Lung (tissue), 11 donors: ENCODE measurements at regions not wholly inside any gene's neighbourhood (a gene's known extent, or its start where the extent isn't known, plus 50 kb on each side); places are given as distances from the start of the nearest gene placed in this dataset.
"Not testable (repeated sequence)": the region's sequence is repeated elsewhere in the genome, so short reads cannot be mapped to it uniquely, and the experiment has no call there.

ENCODE experiments used
- ATAC-seq: fragments of 200-7000 bp; cut with Tn5 transposase; one replicate; pipeline ENCODE4 v1.9.1; 2020; ENCODE audit warnings: moderate number of reproducible peaks; ENCODE audit not compliant: insufficient read depth, low FRiP score
- DNase-seq, 3 donors: peaks; one replicate each; pipeline ENCODE4 v3.0.0-alpha.2; 2013 to 2017
- H3K27ac ChIP-seq, 2 donors: one replicate each; pipeline ENCODE4 v1.5.1; 2013; ENCODE audit warnings: mild to moderate bottlenecking in 2 of 2, moderate library complexity in 2 of 2, control low read depth in 1 of 2, inconsistent platforms in 1 of 2, low read depth in 1 of 2, low read length in 1 of 2
- H3K27me3 ChIP-seq, 3 donors: one replicate each; pipeline ENCODE4 v1.5.1; 2013; ENCODE audit warnings: low read length in 2 of 3; ENCODE audit not compliant: control insufficient read depth in 3 of 3, insufficient read depth in 3 of 3
- H3K36me3 ChIP-seq, 4 donors: one replicate each; pipeline ENCODE4 v1.5.1; 2013; ENCODE audit warnings: low read length in 4 of 4, mild to moderate bottlenecking in 1 of 4, moderate library complexity in 1 of 4; ENCODE audit not compliant: control insufficient read depth in 4 of 4, insufficient read depth in 4 of 4
- H3K4me1 ChIP-seq, 5 donors: one replicate each; pipeline ENCODE4 v1.5.1; 2013; ENCODE audit warnings: low read length in 5 of 5, mild to moderate bottlenecking in 2 of 5, moderate library complexity in 1 of 5; ENCODE audit not compliant: control insufficient read depth in 5 of 5, insufficient read depth in 5 of 5
- H3K4me3 ChIP-seq: one replicate; pipeline ENCODE4 v1.5.1; 2013; ENCODE audit warnings: mild to moderate bottlenecking, control low read depth, moderate library complexity
- H3K9ac ChIP-seq, 2 donors: one replicate each; pipeline ENCODE4 v1.5.1; 2013; ENCODE audit warnings: low read length in 2 of 2, control low read depth in 1 of 2; ENCODE audit not compliant: insufficient read depth in 1 of 2
- H3K9me3 ChIP-seq, 4 donors: one replicate each; pipeline ENCODE4 v1.5.1; 2013; ENCODE audit warnings: low read length in 3 of 4, mild to moderate bottlenecking in 1 of 4, moderate library complexity in 1 of 4; ENCODE audit not compliant: control insufficient read depth in 4 of 4, insufficient read depth in 3 of 4
- WGBS, 2 donors: extraction: QIAGEN DNeasy Blood & Tissue Kit; methylation state at CpG; one replicate each; pipeline ENCODE4 v1.1.7; 2013; 5-methylcytosine and 5-hydroxymethylcytosine counted together
- TF ChIP-seq, protein P1 (sequence below): IDR thresholded peaks from 2 replicates; pipeline ENCODE4 v1.5.1; 2012; ENCODE audit warnings: mild to moderate bottlenecking; ENCODE audit errors: control extremely low read depth, extremely low read depth
- donor health status: control.
- donor health status: control.
- donor health status: Bipolar disorder and iron deficiency.
- donor health status: healthy.
- donor health status: DM: yes; HTN: yes; CAD: no.

- H3K27ac ChIP-seq: no peak overlapping the region
- ATAC-seq (no peak), DNase-seq (peak in 1 of 3 donors; percentile 15)
- H3K9ac ChIP-seq: no peak overlapping the region
- no peak overlapping the region for H3K4me3 ChIP-seq
- no peaks in the 10 kb centered on the region for H3K36me3 ChIP-seq
- TF ChIP-seq, protein P1, sequence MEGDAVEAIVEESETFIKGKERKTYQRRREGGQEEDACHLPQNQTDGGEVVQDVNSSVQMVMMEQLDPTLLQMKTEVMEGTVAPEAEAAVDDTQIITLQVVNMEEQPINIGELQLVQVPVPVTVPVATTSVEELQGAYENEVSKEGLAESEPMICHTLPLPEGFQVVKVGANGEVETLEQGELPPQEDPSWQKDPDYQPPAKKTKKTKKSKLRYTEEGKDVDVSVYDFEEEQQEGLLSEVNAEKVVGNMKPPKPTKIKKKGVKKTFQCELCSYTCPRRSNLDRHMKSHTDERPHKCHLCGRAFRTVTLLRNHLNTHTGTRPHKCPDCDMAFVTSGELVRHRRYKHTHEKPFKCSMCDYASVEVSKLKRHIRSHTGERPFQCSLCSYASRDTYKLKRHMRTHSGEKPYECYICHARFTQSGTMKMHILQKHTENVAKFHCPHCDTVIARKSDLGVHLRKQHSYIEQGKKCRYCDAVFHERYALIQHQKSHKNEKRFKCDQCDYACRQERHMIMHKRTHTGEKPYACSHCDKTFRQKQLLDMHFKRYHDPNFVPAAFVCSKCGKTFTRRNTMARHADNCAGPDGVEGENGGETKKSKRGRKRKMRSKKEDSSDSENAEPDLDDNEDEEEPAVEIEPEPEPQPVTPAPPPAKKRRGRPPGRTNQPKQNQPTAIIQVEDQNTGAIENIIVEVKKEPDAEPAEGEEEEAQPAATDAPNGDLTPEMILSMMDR: no peak
- no peaks in the 10 kb centered on the region for H3K27me3 ChIP-seq
- H3K9me3 ChIP-seq: peaks cover 0 to 3% (median 0%) of the 10 kb centered on the region in 4 donors
- WGBS, 2 donors: 74% methylated on average over 4 of the region's 4 CpGs
- H3K4me1 ChIP-seq: peaks cover 0 to 5% (median 0%) of the 10 kb centered on the region in 5 donors
Observed at GRCh38 chr10:10758306-10758705, 259.4 kb upstream of the CELF2 start.

DNA sequence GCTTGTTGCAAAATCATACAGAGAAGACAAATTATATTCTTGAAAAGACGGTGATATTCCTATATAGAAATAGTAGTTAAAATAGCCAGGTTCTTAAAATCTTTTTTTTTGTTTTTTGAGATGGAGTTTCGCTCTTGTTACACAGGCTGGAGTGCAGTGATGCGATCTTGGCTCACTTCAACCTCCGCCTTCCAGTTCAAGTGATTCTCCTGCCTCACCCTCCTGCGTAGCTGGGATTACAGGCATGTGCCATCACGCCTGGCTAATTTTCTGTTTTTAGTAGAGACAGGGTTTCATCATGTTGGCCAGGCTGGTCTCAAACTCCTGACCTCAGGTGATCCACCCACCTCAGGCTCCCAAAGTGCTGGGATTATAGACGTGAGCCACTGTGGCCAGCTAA, 257.9 kb upstream of the CELF2 start:
- ATAC-seq, H3K27me3 ChIP-seq, DNase-seq, H3K9ac ChIP-seq, H3K4me1 ChIP-seq, H3K4me3 ChIP-seq, H3K27ac ChIP-seq, H3K9me3 ChIP-seq, H3K36me3 ChIP-seq: not testable (repeated sequence)
- WGBS, 2 donors: 89% methylated on average over 7 of the region's 7 CpGs

DNA sequence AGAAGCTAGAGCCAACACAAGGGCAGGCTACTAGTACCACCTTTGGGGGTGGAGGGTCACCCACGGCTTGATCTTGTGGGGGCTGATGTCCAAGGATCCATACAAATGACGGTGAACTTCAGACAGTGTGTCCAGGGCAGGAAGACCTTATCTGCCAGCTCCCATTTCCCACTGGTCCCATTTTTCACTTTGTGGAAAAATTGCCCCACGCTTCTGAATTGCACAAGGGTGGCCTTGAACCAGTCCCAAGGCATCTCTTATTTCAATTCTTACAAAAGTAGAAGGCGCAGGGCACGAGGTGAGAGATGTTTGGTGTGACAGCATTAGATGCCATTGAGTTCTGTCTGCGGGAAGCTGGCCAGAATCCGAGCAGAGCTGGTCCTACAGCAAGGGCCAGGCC, 252.7 kb upstream of the CELF2 start:
- 89 to 95% methylated on average over 7 of the region's 7 CpGs for WGBS, 2 donors
- ATAC-seq (no peak), DNase-seq (no peak)
- H3K9ac ChIP-seq: no peak overlapping the region
- H3K27ac ChIP-seq: no peak overlapping the region
- no peaks in the 10 kb centered on the region for H3K27me3 ChIP-seq
- H3K36me3 ChIP-seq: no peaks in the 10 kb centered on the region
- peaks cover 0 to 6% (median 0%) of the 10 kb centered on the region in 4 donors for H3K9me3 ChIP-seq
- H3K4me3 ChIP-seq: no peak overlapping the region
- no peaks in the 10 kb centered on the region for H3K4me1 ChIP-seq
- TF ChIP-seq, protein P1: no peak

DNA sequence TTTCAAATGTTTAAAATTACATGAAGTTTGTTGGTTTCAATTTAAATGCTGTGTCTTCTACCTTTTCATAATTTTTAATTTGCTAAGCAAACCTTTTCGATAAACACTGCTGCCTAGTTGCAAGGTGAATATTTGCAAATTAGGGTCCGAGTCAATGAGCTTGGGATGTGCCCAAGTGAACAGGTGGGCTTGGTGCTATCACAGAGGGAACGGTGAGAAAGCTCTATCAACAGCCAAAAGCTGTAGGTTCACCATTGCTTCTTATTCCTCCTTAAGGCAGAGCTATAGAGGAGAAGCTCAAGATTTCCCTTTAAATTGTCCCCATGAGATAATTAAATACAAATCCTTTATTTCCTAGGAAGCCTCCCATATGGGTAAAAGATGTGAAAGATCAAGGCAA, 245.3 kb upstream of the CELF2 start:
- Histone ChIP-seq H3K9ac (no peak overlapping the region), H3K9me3 (peaks cover 0 to 1% (median 0%) of the 10 kb centered on the region in 4 donors), H3K36me3 (no peaks in the 10 kb centered on the region), H3K27me3 (no peaks in the 10 kb centered on the region), H3K27ac (no peak overlapping the region), H3K4me1 (no peaks in the 10 kb centered on the region), H3K4me3 (no peak overlapping the region)
- ATAC-seq (no peak), DNase-seq (no peak)
- TF ChIP-seq, protein P1: no peak
- WGBS, 2 donors: 89 to 91% methylated on average over 3 of the region's 3 CpGs
